ENCODE measurements at regions not wholly inside any gene's neighbourhood (a gene's known extent, or its start where the extent isn't known, plus 50 kb on each side); places are given as distances from the start of the nearest gene placed in this dataset.

DNA sequence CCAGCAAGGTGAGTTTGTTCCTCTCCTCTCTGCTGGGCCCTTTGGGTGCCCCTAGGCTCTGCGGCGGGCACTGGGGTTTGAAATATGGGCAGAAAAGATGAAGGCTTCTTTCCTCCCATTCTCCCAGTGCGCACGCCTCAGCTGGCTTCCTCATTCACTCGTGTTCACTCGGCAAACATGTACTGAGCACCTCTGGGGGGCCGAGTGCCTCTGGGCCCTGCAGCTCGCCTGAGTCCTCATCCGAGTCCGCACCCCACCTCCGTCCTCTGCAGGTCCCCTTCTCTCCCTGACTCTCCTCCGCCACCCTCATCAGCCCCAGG is 98.5 kb upstream of the RUNX3 start:
- peaks cover 17 to 20% of the 10 kb centered on the region in 2 experiments for H3K4me1 Mint-ChIP-seq
- WGBS (ENCODE audit: extremely low coverage, insufficient read length, low lambda C conversion rate), result no CpG with 5 or more reads among the region's 12 CpGs
- Histone ChIP-seq H3K27me3 (ENCODE audit: insufficient read depth, low read length) (no peaks in the 10 kb centered on the region), H3K23ac (ENCODE audit: insufficient read length, low read depth, low read length) (no peak overlapping the region), H4K8ac (replicated peaks; ENCODE audit: insufficient read length, low read depth, low read length) (no peak overlapping the region), H2AK5ac (ENCODE audit: insufficient read length, low read length) (no peak overlapping the region), H4K5ac (ENCODE audit: insufficient read length, low read depth, low read length) (no peak overlapping the region), H3K4me2 (ENCODE audit: insufficient read depth, insufficient read length, low read length) (no peak overlapping the region), H3K14ac (ENCODE audit: insufficient read depth, low read length) (no peak overlapping the region), H4K91ac (ENCODE audit: insufficient read length, low read depth, low read length) (no peak overlapping the region), H3K23me2 (ENCODE audit: insufficient read length, low read depth, low read length, poor library complexity, severe bottlenecking) (no peaks in the 10 kb centered on the region), H2BK20ac (ENCODE audit: low read depth, low read length, poor library complexity, severe bottlenecking) (no peak overlapping the region), H3K9me3 (ENCODE audit: control insufficient read depth, low read depth, low read length) (no peaks in the 10 kb centered on the region), H3K79me2 (ENCODE audit: insufficient read depth, low read length) (no peaks in the 10 kb centered on the region), H3K9ac (ENCODE audit: extremely low read depth, insufficient read length, low read length) (no peak overlapping the region), H3K56ac (ENCODE audit: insufficient read length, low read depth, low read length) (no peak overlapping the region), H3K18ac (ENCODE audit: insufficient read length, low read depth, low read length) (no peak overlapping the region), H3K4me1 (ENCODE audit: insufficient read depth, low read length) (peaks cover 3% of the 10 kb centered on the region; the same call in 1 of the 2 replicates), H2BK15ac (ENCODE audit: low read depth, low read length) (no peak overlapping the region), H3K79me1 (ENCODE audit: insufficient read depth, low read depth, low read length, poor library complexity, severe bottlenecking) (no peaks in the 10 kb centered on the region), H3K4ac (ENCODE audit: low read depth, low read length) (no peak overlapping the region), H2BK5ac (ENCODE audit: insufficient read length, low read length) (no peak overlapping the region), H2BK12ac (ENCODE audit: insufficient read length, low read depth, low read length) (no peak overlapping the region), H2AFZ (ENCODE audit: low read length) (no peak overlapping the region), H3T11ph (ENCODE audit: low read length) (no peak overlapping the region), H2BK120ac (ENCODE audit: low read depth, low read length, poor library complexity, severe bottlenecking) (no peak overlapping the region), H4K20me1 (ENCODE audit: control insufficient read depth, insufficient read depth, insufficient read length) (no peaks in the 10 kb centered on the region), H3K27ac (ENCODE audit: insufficient read length, low read depth, low read length) (no peak overlapping the region)
- DNase-seq, result no peak
- no peaks in the 10 kb centered on the region for H3K36me3 Mint-ChIP-seq (ENCODE audit: insufficient read depth in 1 of 3, low read depth in 3 of 3)
- TF ChIP-seq CTCF (conservative IDR thresholded peaks at IDR 0.05), result no peak
- H3K27ac Mint-ChIP-seq, result no peak overlapping the region
- peaks cover 5% of the 10 kb centered on the region for H3K27me3 Mint-ChIP-seq (ENCODE audit: low read depth)
- H3K9me3 Mint-ChIP-seq, result peaks cover 0 to 3% of the 10 kb centered on the region in 2 experiments; a peak in 1 of 5 replicates
- no peak overlapping the region for H3K4me3 Mint-ChIP-seq

Data from H9 (cell line).